IMR-90 (cell line): ENCODE measurements at regions not wholly inside any gene's neighbourhood (a gene's known extent, or its start where the extent isn't known, plus 50 kb on each side); places are given as distances from the start of the nearest gene placed in this dataset.

Experiments used
- ATAC-seq: fragments of 200-7000 bp; cut with Tn5 transposase; 2 replicates; pipeline ENCODE4 v1.9.1; 2020; ENCODE audit warnings: low read depth, mild to moderate bottlenecking, moderate library complexity
- BruUV-seq: library from RNA; stranded (reverse); fragments of 400-500 nt; replicated peaks from 2 replicates; lab custom pipeline; 2021; lab: Mats Ljungman, UMichigan
- CTCF ChIA-PET: fragments of 300-600 bp; formaldehyde crosslinking; extraction: SDS; loops from one replicate; lab custom pipeline; 2021; ENCODE audit warnings: antibody characterized with exemption; lab: Yijun Ruan, JAX
- POLR2A ChIA-PET: fragments of 300-600 bp; sonication (Branson Sonifier 250); formaldehyde crosslinking; loops from one replicate; lab custom pipeline; 2022; ENCODE audit warnings: antibody characterized with exemption; ENCODE audit not compliant: unreplicated experiment; lab: Charles Lee
- DNase-seq: peaks from one replicate; pipeline ENCODE4 v3.0.0; 2013
- H2AFZ ChIP-seq: replicated peaks from 2 replicates; pipeline ENCODE3; 2013; ENCODE audit warnings: low read length, mild to moderate bottlenecking; ENCODE audit not compliant: poor library complexity
- H2AK5ac ChIP-seq: 2 replicates; pipeline ENCODE4 v1.6.1; 2013; ENCODE audit warnings: low read depth, low read length, inconsistent platforms
- H2AK9ac ChIP-seq: replicated peaks from 2 replicates; pipeline ENCODE3; 2013; ENCODE audit warnings: mild to moderate bottlenecking, low read depth, low read length, moderate library complexity; ENCODE audit not compliant: poor library complexity
- H2BK120ac ChIP-seq: 2 replicates; pipeline ENCODE4 v1.6.1; 2013; ENCODE audit warnings: low read depth, low read length, inconsistent platforms
- H2BK15ac ChIP-seq: 3 replicates; pipeline ENCODE4 v1.6.1; 2013; ENCODE audit warnings: low read depth, low read length, inconsistent platforms
- H2BK20ac ChIP-seq: 2 replicates; pipeline ENCODE4 v1.6.1; 2013; ENCODE audit warnings: low read depth, mild to moderate bottlenecking, inconsistent platforms, low read length, moderate library complexity
- H2BK5ac ChIP-seq: 2 replicates; pipeline ENCODE4 v1.6.1; 2013; ENCODE audit warnings: mild to moderate bottlenecking, low read depth, low read length, inconsistent platforms; ENCODE audit not compliant: poor library complexity, severe bottlenecking
- H3K14ac ChIP-seq: replicated peaks from 2 replicates; pipeline ENCODE4 v1.6.1; 2013; ENCODE audit warnings: low read depth, low read length, inconsistent platforms
- H3K18ac ChIP-seq: 2 replicates; pipeline ENCODE4 v1.6.1; 2013; ENCODE audit warnings: low read depth, low read length, control low read depth
- H3K23ac ChIP-seq: 2 replicates; pipeline ENCODE4 v1.6.1; 2013; ENCODE audit warnings: low read depth, low read length, inconsistent platforms
- H3K27ac ChIP-seq: 2 replicates; pipeline ENCODE4 v1.5.1; 2013; ENCODE audit warnings: mild to moderate bottlenecking, control low read depth, low read length; ENCODE audit not compliant: insufficient read depth
- H3K27me3 ChIP-seq: 2 replicates; pipeline ENCODE4 v1.6.1; 2013; ENCODE audit warnings: low read length; ENCODE audit not compliant: control insufficient read depth, insufficient read depth
- H3K36me3 ChIP-seq: 2 replicates; pipeline ENCODE4 v1.6.1; 2013; ENCODE audit warnings: low read length, mixed read lengths; ENCODE audit not compliant: control insufficient read depth, insufficient read depth
- H3K4ac ChIP-seq: 2 replicates; pipeline ENCODE4 v1.6.1; 2013; ENCODE audit warnings: low read depth, low read length, inconsistent platforms
- H3K4me1 ChIP-seq: 2 replicates; pipeline ENCODE4 v1.6.1; 2013; ENCODE audit warnings: low read length, mixed read lengths; ENCODE audit not compliant: control insufficient read depth, insufficient read depth
- H3K4me2 ChIP-seq: 2 replicates; pipeline ENCODE4 v1.6.1; 2013; ENCODE audit warnings: low read depth, mild to moderate bottlenecking, control low read depth, low read length, moderate library complexity
- H3K4me3 ChIP-seq: 2 replicates; pipeline ENCODE4 v1.5.1; 2013; ENCODE audit warnings: low read depth, mild to moderate bottlenecking, control low read depth, low read length, moderate library complexity; ENCODE audit not compliant: insufficient read depth
- H3K56ac ChIP-seq: 2 replicates; pipeline ENCODE4 v1.6.1; 2013; ENCODE audit warnings: low read length, inconsistent platforms; ENCODE audit not compliant: insufficient read depth; ENCODE audit errors: extremely low read depth
- H3K79me1 ChIP-seq, 2 experiments: 2 replicates each; pipeline ENCODE4 v1.6.1; 2013; ENCODE audit warnings: low read length in 2 of 2, inconsistent platforms in 1 of 2, low read depth in 1 of 2
- H3K9ac ChIP-seq: 2 replicates; pipeline ENCODE4 v1.6.1; 2013; ENCODE audit warnings: low read depth, low read length, control low read depth
- H3K9me1 ChIP-seq: 2 replicates; pipeline ENCODE4 v1.6.1; 2013; ENCODE audit warnings: low read length, inconsistent platforms; ENCODE audit not compliant: insufficient read depth
- H3K9me3 ChIP-seq: 2 replicates; pipeline ENCODE4 v1.6.1; 2013; ENCODE audit warnings: low read length; ENCODE audit not compliant: control insufficient read depth, insufficient read depth
- H4K20me1 ChIP-seq: 2 replicates; pipeline ENCODE4 v1.6.1; 2013; ENCODE audit warnings: low read length, inconsistent platforms; ENCODE audit not compliant: insufficient read depth
- H4K5ac ChIP-seq: 2 replicates; pipeline ENCODE4 v1.6.1; 2013; ENCODE audit warnings: mild to moderate bottlenecking, low read depth, low read length, control low read depth
- H4K8ac ChIP-seq, 2 experiments: 2 replicates each; pipeline ENCODE4 v1.6.1; 2013; ENCODE audit warnings: low read depth in 2 of 2, low read length in 2 of 2, control low read depth in 1 of 2, inconsistent platforms in 1 of 2
- H4K91ac ChIP-seq: 2 replicates; pipeline ENCODE4 v1.6.1; 2013; ENCODE audit warnings: low read depth, low read length, inconsistent platforms; ENCODE audit not compliant: insufficient read depth
- BHLHE40 ChIP-seq: fragments of 150-350 bp; IDR thresholded peaks from 2 replicates; pipeline ENCODE4 v1.6.1; 2016; ENCODE audit warnings: mild to moderate bottlenecking, low read depth, low read length
- CEBPB ChIP-seq: IDR thresholded peaks from 2 replicates; pipeline ENCODE4 v1.6.1; 2012; ENCODE audit warnings: low read depth, low read length, improper control_type of control experiment
- CHD1 ChIP-seq: IDR thresholded peaks from 2 replicates; pipeline ENCODE4 v1.6.1; 2012; ENCODE audit warnings: low read depth, low read length, improper control_type of control experiment
- MAZ ChIP-seq: IDR thresholded peaks from 2 replicates; pipeline ENCODE4 v1.6.1; 2012; ENCODE audit warnings: low read depth, mild to moderate bottlenecking, low read length, improper control_type of control experiment, moderate library complexity, borderline replicate concordance
- MXI1 ChIP-seq: IDR thresholded peaks from 2 replicates; pipeline ENCODE4 v1.6.1; 2012; ENCODE audit warnings: low read depth, mild to moderate bottlenecking, low read length, moderate library complexity, borderline replicate concordance
- RFX5 ChIP-seq: IDR thresholded peaks from 2 replicates; pipeline ENCODE4 v1.8.0; 2012; ENCODE audit warnings: low read depth, mild to moderate bottlenecking, low read length, moderate library complexity
- dilution Hi-C: fragments of 300-500 bp; cut with HindIII; formaldehyde crosslinking; loops from one replicate; pipeline ENCODE4 v1.14.3; 2018; ENCODE audit warnings: low sequenced_read_pairs; ENCODE audit not compliant: unreplicated experiment
- in situ Hi-C: fragments of 300-500 bp; cut with MboI; formaldehyde crosslinking; loops from 3 replicates; pipeline ENCODE4 v1.14.3; 2019; ENCODE audit warnings: low sequenced_read_pairs, inconsistent platforms, mixed read lengths
- intact Hi-C: fragments of 100-400 bp; cut with micrococcal nuclease; formaldehyde crosslinking; loops from 2 replicates; pipeline ENCODE4 v1.10.0; 2022
- TF ChIP-seq, protein P1 (sequence below): conservative IDR thresholded peaks from 2 replicates; pipeline ENCODE4 v1.5.1; 2012; ENCODE audit warnings: mild to moderate bottlenecking, low read depth, low read length, improper control_type of control experiment

DNA sequence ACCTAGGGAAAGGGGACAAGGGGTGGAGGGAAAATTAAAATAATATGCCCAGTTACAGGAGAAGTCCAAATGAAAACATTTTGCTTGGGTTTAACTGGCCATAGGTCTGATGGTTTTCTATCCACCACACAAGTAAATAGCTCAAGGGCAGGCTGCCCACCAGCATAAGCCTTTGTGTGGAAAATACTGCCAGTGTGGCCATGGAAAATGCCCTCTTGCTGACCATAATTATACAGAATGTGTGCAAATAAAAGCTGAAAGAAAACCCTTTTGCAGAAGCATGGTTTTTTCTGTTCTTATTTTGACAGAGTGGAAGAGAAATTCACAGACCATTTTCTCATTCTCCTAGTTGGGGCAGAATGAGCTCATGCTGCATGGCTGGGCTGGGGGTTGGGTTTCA is 111.3 kb upstream of the SIX2 start:
- Histone ChIP-seq H3K79me1 (no peaks in the 10 kb centered on the region), H2AK9ac (no peak overlapping the region), H2BK20ac (no peak overlapping the region), H2AFZ (no peak overlapping the region), H3K4me1 (peaks cover 9% of the 10 kb centered on the region), H3K23ac (no peak overlapping the region), H3K4me2 (no peak overlapping the region), H4K91ac (no peak overlapping the region), H3K4ac (peak overlapping the region; percentile 17; the same call in 1 of the 2 replicates), H3K9ac (no peak overlapping the region), H3K14ac (no peak overlapping the region), H2BK15ac (no peak overlapping the region), H2AK5ac (no peak overlapping the region), H3K56ac (no peak overlapping the region), H3K36me3 (no peaks in the 10 kb centered on the region), H2BK120ac (peak overlapping the region; percentile 7; the same call in 1 of the 2 replicates), H3K4me3 (no peak overlapping the region), H3K9me1 (peaks cover 3% of the 10 kb centered on the region; the same call in 1 of the 2 replicates), H4K5ac (no peak overlapping the region), H4K20me1 (peaks cover 4% of the 10 kb centered on the region; the same call in 1 of the 2 replicates), H3K9me3 (no peaks in the 10 kb centered on the region), H3K18ac (no peak overlapping the region), H2BK5ac (no peak overlapping the region), H4K8ac (peak overlapping the region in 1 of 2 experiments; percentile 19; a peak in 1 of 4 replicates), H3K27ac (no peak overlapping the region), H3K27me3 (peaks cover 12% of the 10 kb centered on the region)
- CTCF ChIA-PET = interaction anchor here (1.5 kb wide), 1 partner anchor 374 kb away, joined by 4 read pairs; no protein-coding TSS in a partner anchor
- ATAC-seq (no peak), DNase-seq (peak; percentile 6)
- in situ Hi-C loops (no loop called here), dilution Hi-C loops (no loop called here), intact Hi-C loops (loop anchor here (10.0 kb wide), 1 partner anchor 214 kb away; no protein-coding TSS in a partner anchor)
- TF ChIP-seq MAZ = no peak
- no peak for TF ChIP-seq CHD1
- TF ChIP-seq CEBPB = no peak
- TF ChIP-seq BHLHE40 = no peak
- TF ChIP-seq RFX5 = no peak
- TF ChIP-seq MXI1 = no peak
- TF ChIP-seq, protein P1, sequence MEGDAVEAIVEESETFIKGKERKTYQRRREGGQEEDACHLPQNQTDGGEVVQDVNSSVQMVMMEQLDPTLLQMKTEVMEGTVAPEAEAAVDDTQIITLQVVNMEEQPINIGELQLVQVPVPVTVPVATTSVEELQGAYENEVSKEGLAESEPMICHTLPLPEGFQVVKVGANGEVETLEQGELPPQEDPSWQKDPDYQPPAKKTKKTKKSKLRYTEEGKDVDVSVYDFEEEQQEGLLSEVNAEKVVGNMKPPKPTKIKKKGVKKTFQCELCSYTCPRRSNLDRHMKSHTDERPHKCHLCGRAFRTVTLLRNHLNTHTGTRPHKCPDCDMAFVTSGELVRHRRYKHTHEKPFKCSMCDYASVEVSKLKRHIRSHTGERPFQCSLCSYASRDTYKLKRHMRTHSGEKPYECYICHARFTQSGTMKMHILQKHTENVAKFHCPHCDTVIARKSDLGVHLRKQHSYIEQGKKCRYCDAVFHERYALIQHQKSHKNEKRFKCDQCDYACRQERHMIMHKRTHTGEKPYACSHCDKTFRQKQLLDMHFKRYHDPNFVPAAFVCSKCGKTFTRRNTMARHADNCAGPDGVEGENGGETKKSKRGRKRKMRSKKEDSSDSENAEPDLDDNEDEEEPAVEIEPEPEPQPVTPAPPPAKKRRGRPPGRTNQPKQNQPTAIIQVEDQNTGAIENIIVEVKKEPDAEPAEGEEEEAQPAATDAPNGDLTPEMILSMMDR = no peak
- no TSS peak for BruUV-seq
- POLR2A ChIA-PET = no interaction called here
